ENCODE measurements at regions not wholly inside any gene's neighbourhood (a gene's known extent, or its start where the extent isn't known, plus 50 kb on each side); places are given as distances from the start of the nearest gene placed in this dataset.

DNA sequence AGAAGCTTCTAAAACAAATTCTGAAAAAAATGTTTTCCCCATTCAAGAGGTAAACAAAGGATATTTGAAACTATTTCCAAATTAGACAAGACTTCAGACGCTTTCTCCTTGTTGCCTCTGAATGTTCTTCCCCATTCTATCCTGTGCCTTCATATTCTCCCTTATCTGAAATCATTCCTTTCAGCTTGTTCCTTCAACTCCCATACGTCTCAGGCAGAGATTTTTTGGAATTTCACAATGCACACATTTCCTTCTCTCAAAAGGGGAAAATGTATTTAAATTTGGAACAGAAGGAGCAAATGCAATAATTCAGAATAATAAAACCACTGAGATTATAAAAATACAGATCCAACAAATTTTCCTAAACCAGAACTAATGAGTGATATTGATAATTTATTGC is 198.7 kb upstream of the IVNS1ABP start:
- no peak overlapping the region for H3K9ac ChIP-seq (ENCODE audit: low read length)
- H4K20me1 ChIP-seq (ENCODE audit: insufficient read depth, low read length): no peaks in the 10 kb centered on the region
- H3K9me3 ChIP-seq (ENCODE audit: low read length): peaks cover 20% of the 10 kb centered on the region
- H3K27me3 ChIP-seq (ENCODE audit: insufficient read depth, low read length): no peaks in the 10 kb centered on the region
- H2AFZ ChIP-seq (ENCODE audit: low read length): no peak overlapping the region
- no peak overlapping the region for H3K4me3 ChIP-seq (ENCODE audit: low read depth, low read length, poor library complexity, severe bottlenecking)
- no peaks in the 10 kb centered on the region for H3F3A ChIP-seq (ENCODE audit: insufficient read depth, low read length)
- H3K4me2 ChIP-seq (ENCODE audit: low read length): no peak overlapping the region
- no peak overlapping the region for H3K27ac ChIP-seq (ENCODE audit: low read depth, low read length, poor library complexity, severe bottlenecking)
- no peak for TF ChIP-seq EZH2 (IDR thresholded peaks at IDR 0.05; ENCODE audit: borderline replicate concordance, low read length)
- TF ChIP-seq, protein P1, sequence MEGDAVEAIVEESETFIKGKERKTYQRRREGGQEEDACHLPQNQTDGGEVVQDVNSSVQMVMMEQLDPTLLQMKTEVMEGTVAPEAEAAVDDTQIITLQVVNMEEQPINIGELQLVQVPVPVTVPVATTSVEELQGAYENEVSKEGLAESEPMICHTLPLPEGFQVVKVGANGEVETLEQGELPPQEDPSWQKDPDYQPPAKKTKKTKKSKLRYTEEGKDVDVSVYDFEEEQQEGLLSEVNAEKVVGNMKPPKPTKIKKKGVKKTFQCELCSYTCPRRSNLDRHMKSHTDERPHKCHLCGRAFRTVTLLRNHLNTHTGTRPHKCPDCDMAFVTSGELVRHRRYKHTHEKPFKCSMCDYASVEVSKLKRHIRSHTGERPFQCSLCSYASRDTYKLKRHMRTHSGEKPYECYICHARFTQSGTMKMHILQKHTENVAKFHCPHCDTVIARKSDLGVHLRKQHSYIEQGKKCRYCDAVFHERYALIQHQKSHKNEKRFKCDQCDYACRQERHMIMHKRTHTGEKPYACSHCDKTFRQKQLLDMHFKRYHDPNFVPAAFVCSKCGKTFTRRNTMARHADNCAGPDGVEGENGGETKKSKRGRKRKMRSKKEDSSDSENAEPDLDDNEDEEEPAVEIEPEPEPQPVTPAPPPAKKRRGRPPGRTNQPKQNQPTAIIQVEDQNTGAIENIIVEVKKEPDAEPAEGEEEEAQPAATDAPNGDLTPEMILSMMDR (IDR thresholded peaks at IDR 0.05; ENCODE audit: low read length): no peak
- no peaks in the 10 kb centered on the region for H3K79me2 ChIP-seq (ENCODE audit: insufficient read depth, low read length)
- no peaks in the 10 kb centered on the region for H3K9me2 ChIP-seq (ENCODE audit: low read depth, low read length)
- H3K4me1 ChIP-seq (ENCODE audit: insufficient read depth, low read length, severe bottlenecking): no peaks in the 10 kb centered on the region
- H3K36me3 ChIP-seq (ENCODE audit: insufficient read depth, low read length): no peaks in the 10 kb centered on the region

DNA sequence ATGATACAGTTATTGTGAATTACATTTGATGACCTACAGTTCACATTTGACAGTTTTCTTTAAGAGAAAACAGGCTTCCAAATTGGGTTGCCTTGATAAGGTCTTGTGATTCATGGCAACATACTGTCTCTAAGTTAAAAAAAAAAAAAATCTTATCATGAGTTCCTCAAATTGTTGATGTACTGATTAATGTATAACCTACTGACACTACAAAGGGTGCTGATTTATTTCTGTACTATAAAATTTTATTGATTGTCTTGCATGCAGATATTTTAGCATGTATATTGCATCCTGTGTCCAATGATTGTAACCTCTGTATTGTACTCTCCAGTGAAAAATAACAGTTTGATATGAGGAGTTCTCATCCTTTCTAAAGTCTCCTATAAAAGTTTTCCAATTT is 197.3 kb upstream of the IVNS1ABP start:
- Histone ChIP-seq H4K20me1 (ENCODE audit: insufficient read depth, low read length) (no peaks in the 10 kb centered on the region), H3K27ac (ENCODE audit: low read depth, low read length, poor library complexity, severe bottlenecking) (no peak overlapping the region), H3F3A (ENCODE audit: insufficient read depth, low read length) (no peaks in the 10 kb centered on the region), H3K4me1 (ENCODE audit: insufficient read depth, low read length, severe bottlenecking) (no peaks in the 10 kb centered on the region), H3K9me2 (ENCODE audit: low read depth, low read length) (no peaks in the 10 kb centered on the region), H3K36me3 (ENCODE audit: insufficient read depth, low read length) (no peaks in the 10 kb centered on the region), H3K27me3 (ENCODE audit: insufficient read depth, low read length) (no peaks in the 10 kb centered on the region), H3K4me2 (ENCODE audit: low read length) (no peak overlapping the region), H3K4me3 (ENCODE audit: low read depth, low read length, poor library complexity, severe bottlenecking) (no peak overlapping the region), H3K9ac (ENCODE audit: low read length) (no peak overlapping the region), H2AFZ (ENCODE audit: low read length) (no peak overlapping the region), H3K9me3 (ENCODE audit: low read length) (peaks cover 15% of the 10 kb centered on the region), H3K79me2 (ENCODE audit: insufficient read depth, low read length) (no peaks in the 10 kb centered on the region)
- TF ChIP-seq EZH2 (IDR thresholded peaks at IDR 0.05; ENCODE audit: borderline replicate concordance, low read length): no peak
- TF ChIP-seq, protein P1 (IDR thresholded peaks at IDR 0.05; ENCODE audit: low read length): no peak

- Histone ChIP-seq H3F3A (ENCODE audit: insufficient read depth, low read length) (no peaks in the 10 kb centered on the region), H3K4me1 (ENCODE audit: insufficient read depth, low read length, severe bottlenecking) (no peaks in the 10 kb centered on the region), H3K9me3 (ENCODE audit: low read length) (no peaks in the 10 kb centered on the region), H3K36me3 (ENCODE audit: insufficient read depth, low read length) (no peaks in the 10 kb centered on the region), H3K9ac (ENCODE audit: low read length) (no peak overlapping the region), H3K27me3 (ENCODE audit: insufficient read depth, low read length) (no peaks in the 10 kb centered on the region), H3K4me2 (ENCODE audit: low read length) (no peak overlapping the region), H4K20me1 (ENCODE audit: insufficient read depth, low read length) (no peaks in the 10 kb centered on the region), H3K4me3 (ENCODE audit: low read depth, low read length, poor library complexity, severe bottlenecking) (no peak overlapping the region), H2AFZ (ENCODE audit: low read length) (no peak overlapping the region), H3K27ac (ENCODE audit: low read depth, low read length, poor library complexity, severe bottlenecking) (no peak overlapping the region), H3K9me2 (ENCODE audit: low read depth, low read length) (no peaks in the 10 kb centered on the region), H3K79me2 (ENCODE audit: insufficient read depth, low read length) (no peaks in the 10 kb centered on the region)
- TF ChIP-seq, protein P1 (IDR thresholded peaks at IDR 0.05; ENCODE audit: low read length): no peak
- TF ChIP-seq EZH2 (IDR thresholded peaks at IDR 0.05; ENCODE audit: borderline replicate concordance, low read length): no peak
These were observed 195.4 kb upstream of the IVNS1ABP start for GRCh38 chr1:185512442-185512841.
